Heart left ventricle (tissue), 13 donors: ENCODE measurements at regions not wholly inside any gene's neighbourhood (a gene's known extent, or its start where the extent isn't known, plus 50 kb on each side); places are given as distances from the start of the nearest gene placed in this dataset.

Experiments
- POLR2A ChIP-seq, 2 donors: fragments of 450-650 bp; IDR thresholded peaks; one replicate each; pipeline ENCODE4 v1.6.1; 2017; ENCODE audit warnings: antibody characterized with exemption in 2 of 2, mild to moderate bottlenecking in 2 of 2, moderate library complexity in 2 of 2
- TF ChIP-seq, protein P1 (sequence below), 12 donors: fragments of 200-600 bp; sonication (generic) in 4 of 12; IDR thresholded peaks; one replicate each; pipeline versions ENCODE4 v1.5.0 to v1.8.0; 2018 to 2022; ENCODE audit warnings: antibody characterized with exemption in 12 of 12, mild to moderate bottlenecking in 5 of 12
- donor health status: ischemic (EF 13 %, LVEDD 7.1; RV severe dilation, severe dysfunction).
- donor health status: DM: no; HTN: yes; CAD: no.
- donor health status: DM: no; HTN: no; CAD: no.
- donor health status: ischemic (EF 25% LVEDD 6.9; RV normal size, moderate dysfunction).
- donor health status: ischemic (EF 25% LVEDD 5.7; RV mildly dilated, moderate dysfunction).
- donor health status: ischemic (EF 35%, LVEDD 5.7; RV mildly dilated, moderate dysfunction).
- donor health status: nonischemic (EF 11% LVEDD 7.7; RV severe dilation, severe dysfunction).
- donor health status: DM: yes; HTN: yes; CAD: no.
- donor health status: PGD.
- donor health status: ischemic (EF 29% LVEDD 5.4; RV normal size, mild dysfunction).
- donor health status: nonischemic (EF 23%, LVEDD 6.1; RV moderate dilation, normal function).

DNA sequence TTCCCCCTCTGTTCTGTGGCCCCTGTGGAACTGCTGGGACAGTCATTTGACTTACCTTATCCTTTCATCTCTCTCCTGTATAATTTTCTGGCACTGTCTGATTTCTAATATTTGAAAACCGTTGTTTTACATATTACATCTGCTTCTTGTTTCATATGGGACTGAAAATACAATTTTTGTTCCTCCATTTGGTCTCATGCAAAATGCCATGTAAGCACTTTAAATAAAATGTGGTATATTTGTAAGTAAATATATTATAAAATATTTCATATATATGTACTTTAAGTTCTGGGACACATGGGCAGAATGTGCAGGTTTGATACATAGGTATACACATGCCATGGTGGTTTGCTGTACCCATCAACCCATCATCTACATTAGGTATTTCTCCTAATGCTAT, 93.9 kb upstream of the PLPPR5 start:
- TF ChIP-seq POLR2A (IDR thresholded peaks at IDR 0.05), result no peak
- TF ChIP-seq, protein P1, sequence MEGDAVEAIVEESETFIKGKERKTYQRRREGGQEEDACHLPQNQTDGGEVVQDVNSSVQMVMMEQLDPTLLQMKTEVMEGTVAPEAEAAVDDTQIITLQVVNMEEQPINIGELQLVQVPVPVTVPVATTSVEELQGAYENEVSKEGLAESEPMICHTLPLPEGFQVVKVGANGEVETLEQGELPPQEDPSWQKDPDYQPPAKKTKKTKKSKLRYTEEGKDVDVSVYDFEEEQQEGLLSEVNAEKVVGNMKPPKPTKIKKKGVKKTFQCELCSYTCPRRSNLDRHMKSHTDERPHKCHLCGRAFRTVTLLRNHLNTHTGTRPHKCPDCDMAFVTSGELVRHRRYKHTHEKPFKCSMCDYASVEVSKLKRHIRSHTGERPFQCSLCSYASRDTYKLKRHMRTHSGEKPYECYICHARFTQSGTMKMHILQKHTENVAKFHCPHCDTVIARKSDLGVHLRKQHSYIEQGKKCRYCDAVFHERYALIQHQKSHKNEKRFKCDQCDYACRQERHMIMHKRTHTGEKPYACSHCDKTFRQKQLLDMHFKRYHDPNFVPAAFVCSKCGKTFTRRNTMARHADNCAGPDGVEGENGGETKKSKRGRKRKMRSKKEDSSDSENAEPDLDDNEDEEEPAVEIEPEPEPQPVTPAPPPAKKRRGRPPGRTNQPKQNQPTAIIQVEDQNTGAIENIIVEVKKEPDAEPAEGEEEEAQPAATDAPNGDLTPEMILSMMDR (IDR thresholded peaks at IDR 0.05), result no peak
